ENCODE measurements at regions not wholly inside any gene's neighbourhood (a gene's known extent, or its start where the extent isn't known, plus 50 kb on each side); places are given as distances from the start of the nearest gene placed in this dataset.
A peak's percentile ranks its signal among the peaks of the same experiment; 100 is the strongest.

DNA sequence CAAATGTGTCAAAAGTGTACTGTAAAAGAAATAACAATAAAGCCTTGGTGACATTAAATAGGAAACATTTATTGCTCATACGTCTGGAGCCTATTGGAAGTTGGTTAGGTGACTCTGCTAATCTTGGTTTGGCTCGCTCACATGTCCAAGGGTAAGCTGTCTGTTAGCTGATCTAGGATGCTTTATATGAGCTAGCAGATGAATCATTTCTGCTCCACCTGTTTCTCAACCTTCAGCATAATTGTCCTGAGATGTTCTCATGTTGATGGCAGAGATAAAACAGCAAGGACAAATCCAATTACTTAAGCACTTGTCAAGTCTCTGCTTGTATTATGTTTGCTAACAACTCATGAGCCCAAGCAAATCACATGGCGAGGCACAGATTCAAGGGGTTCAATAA is 56.0 kb upstream of the CD53 start:
- no peak for DNase-seq (ENCODE audit: low spot score)

DNA sequence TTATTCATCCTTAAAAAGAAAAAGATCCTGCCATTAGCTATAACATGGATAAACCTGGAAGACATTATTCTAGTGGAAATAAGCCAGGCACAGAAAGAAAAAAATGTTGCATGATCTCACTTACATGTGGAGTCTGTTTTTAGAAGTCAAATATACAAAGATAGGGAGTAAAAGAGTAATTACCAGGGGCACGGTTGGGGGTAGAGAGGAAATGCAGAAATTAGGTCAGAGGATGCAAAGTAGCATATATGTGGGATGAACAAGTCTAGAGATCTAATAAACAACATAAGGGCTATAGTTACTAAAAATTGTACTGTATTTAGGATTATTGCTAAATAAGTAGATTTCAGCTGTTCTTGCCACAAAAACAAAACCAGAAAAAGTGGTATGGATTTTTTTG is 61.4 kb upstream of the CD53 start:
- DNase-seq (ENCODE audit: low spot score), result no peak

DNA sequence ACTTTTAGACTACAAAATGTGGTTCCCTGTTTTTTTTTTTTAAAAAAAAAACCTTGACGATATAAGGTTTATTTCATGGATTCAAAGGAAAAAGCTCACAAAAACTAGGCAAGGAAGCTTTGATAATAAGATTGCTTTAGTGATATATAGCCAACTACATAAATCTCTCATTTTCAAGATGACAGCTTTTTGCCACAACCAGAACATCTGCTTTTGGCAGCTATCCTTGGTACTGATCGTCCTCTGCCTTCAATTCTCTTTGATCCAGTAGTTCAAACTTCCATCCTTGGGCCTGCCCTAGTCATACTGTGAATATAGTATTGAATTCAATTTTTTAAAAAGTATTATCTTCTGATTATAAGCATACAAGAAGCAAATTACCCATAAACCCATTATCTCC is 72.9 kb upstream of the CD53 start:
- DNase-seq (ENCODE audit: low spot score), result no peak

DNA sequence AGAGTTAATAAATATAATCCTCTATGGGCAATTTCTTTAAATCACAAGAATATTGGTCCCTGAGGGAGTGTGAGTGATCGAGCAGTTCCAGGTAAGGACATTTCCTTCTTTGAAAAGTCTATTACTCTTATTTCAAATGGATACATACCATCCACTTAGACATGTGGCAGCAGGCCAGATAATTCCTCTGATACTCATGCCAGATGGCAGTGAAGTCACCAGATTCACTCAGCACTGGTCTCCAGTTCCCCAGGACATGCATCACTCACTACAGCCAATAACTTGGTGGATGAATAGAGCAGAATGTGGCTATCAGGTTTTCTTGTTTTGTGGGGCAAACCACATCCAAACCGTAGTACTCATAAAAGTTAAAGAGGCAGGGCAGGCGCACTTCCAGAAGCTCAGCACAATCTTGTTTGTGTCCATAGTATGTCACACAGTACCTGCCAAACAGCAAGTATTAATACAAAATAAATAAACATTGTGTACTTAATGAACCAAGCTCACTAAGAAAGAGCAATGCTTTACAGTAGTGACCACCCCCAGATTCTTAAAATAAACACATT is 74.2 kb upstream of the CD53 start:
- no peak for DNase-seq (ENCODE audit: low spot score)

DNA sequence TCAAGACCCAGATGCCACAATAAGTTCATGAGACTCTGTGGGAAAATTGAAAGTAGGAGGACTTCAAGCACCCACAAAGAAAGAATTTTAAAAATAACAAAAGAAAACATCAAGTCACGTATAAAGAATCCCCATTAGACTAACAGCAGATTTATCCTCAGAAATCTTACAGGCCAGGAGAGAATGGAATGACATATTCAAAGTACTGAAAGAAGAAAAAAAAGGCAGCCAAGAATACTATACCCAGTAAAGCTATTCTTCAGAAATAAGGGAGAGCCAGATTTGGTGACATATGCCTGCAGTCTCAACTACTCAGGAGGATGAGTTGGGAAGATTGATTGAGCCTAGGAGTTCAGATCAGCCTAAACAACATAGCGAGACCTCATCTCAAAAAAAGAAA is 84.3 kb upstream of the CD53 start:
- DNase-seq (ENCODE audit: low spot score), result no peak

DNA sequence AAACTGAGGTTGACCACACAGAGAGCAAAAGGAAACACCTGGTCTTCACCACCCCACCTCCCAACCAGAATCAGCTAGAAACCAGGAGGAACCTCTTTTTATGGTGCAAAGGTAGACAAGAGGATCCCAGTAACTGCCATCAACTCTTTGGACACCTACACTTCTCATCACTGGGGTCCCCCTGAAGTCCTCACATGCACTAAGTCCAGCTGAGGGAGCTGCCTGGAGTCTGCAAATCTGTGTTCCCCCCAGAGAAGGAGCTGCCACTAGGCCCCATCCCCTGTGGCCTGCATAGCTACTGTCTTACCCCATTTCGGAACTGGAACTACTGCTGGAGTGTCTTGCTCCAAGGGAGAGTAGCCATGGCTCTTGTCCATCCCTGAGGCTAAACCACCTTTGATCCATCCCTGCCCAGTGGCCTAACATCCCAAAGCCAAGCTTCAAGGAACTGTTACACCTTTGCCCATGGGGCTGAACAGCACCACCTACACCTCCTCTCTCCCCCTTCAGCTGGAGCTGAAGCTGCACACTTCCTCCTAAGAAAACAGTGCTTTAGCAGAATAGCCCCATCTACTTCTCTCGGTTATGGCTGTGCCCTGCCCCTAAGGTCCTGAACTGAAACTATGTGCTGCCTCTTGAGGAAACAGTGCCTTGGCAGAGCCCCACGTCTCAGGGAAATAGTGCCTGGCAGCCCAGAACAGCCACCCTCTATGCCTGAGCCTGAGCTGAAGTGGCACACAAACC is 85.4 kb upstream of the CD53 start:
- no peak for DNase-seq (ENCODE audit: low spot score)

DNA sequence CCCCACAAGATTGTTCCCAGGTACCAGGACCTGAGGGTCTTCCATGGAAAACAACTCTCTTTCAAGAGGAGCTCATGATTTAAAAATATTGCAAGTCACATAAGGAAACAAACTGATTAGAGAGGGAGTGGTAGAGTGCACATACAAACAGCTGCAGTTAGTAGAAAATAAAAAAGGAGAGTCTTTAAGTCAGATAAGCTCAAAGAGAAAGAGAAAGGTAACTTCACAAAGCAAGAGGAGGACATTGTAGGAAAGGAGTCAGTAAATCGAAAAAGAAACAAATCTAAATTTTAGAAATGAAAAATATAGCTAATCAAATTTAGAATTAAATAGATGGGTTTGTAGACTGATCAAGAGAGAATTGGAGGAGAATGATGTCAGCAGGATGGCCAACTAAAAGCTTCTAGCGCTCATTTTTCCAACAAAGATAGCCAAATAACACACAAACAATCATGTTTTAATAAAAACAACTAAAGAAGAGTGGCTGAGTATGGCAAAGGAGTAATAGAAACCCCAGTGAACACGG is 86.1 kb upstream of the CD53 start:
- DNase-seq (ENCODE audit: low spot score), result no peak

DNA sequence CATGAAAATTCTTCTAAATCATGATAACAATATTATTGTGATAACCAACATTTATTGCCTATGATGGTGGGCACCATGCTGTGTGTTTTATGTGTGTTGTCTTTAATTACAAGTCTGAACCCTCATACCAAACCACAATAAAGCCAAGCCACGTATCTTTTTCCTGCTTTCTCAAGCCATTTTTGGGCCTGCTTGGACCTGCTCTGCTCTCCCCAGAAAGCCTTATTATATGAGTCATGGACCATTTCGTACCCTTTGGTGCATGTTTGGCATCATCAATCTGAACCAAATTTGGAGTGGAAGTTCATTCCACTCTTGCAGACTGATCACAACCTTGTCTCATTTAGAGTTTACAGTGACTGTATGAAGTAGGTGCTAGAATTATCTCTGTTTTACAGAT is 87.3 kb upstream of the CD53 start:
- no peak for DNase-seq (ENCODE audit: low spot score)

DNA sequence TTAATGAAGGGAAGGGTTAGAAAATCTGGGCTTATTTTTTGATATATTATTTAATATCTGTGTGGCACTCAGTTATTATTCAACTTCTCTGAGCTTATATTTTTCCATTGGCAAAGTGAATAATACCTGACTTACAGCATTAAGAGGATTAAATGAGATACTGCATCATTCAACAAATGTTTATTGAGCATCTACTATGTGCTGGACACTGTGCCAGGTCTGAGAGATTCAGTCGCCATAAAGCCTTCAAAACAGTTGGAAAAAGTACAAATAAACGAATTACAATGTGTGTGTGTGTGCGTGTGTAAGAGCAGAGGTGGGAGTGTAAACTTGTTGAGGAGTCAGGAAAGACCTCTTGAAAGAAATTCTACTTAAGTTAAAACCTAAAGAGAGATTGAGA is 87.9 kb upstream of the CD53 start:
- no peak for DNase-seq (ENCODE audit: low spot score)

DNA sequence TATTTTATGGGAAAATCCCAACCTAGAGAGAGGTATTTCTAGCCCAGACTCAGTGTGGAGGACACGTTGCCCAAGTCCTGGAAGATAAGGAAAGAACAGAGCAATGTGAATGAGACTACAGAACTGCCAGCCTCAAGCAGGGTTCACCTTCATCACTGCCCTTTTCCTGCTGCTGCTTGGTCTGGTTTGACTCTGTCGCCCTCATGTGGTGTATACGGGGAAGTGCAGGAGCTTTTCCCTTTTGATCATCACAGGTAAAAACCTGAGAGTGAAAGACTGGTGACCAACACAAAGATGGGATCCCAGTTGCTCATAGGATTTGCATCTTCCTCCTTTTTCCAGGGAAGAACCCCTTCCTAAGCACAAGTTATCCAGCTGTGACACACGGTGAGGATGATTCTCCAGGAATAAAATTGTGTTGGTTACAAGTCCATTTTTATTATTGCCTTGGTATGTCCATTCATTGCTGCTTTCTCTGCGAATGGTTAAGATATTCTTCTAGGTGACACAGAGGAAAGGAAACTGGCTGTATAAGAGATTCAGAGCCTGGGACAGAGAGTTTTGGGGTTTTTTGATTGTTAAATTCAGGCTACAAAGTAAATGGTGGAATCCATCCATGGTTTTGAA is 89.5 kb upstream of the CD53 start:
- peak; percentile 71 for DNase-seq (ENCODE audit: low spot score)

DNA sequence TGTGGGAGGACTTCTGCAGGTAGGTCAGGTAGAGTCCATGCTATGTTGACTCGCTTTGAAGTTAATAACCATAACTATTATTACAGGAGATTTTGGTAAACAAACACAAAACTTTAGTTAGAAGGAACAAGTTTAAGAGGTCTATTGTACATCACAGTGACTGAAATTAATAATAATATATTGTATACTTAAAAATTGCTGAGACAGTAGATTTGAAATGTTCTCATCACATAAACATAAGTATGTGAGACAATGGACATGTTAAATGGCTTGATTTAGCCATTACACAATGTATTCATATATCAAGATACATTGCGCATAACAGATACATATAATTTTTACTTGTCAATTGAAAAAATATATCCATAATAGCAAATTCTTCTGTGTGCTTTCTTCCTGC is 91.4 kb upstream of the CD53 start:
- no peak for DNase-seq (ENCODE audit: low spot score)

DNA sequence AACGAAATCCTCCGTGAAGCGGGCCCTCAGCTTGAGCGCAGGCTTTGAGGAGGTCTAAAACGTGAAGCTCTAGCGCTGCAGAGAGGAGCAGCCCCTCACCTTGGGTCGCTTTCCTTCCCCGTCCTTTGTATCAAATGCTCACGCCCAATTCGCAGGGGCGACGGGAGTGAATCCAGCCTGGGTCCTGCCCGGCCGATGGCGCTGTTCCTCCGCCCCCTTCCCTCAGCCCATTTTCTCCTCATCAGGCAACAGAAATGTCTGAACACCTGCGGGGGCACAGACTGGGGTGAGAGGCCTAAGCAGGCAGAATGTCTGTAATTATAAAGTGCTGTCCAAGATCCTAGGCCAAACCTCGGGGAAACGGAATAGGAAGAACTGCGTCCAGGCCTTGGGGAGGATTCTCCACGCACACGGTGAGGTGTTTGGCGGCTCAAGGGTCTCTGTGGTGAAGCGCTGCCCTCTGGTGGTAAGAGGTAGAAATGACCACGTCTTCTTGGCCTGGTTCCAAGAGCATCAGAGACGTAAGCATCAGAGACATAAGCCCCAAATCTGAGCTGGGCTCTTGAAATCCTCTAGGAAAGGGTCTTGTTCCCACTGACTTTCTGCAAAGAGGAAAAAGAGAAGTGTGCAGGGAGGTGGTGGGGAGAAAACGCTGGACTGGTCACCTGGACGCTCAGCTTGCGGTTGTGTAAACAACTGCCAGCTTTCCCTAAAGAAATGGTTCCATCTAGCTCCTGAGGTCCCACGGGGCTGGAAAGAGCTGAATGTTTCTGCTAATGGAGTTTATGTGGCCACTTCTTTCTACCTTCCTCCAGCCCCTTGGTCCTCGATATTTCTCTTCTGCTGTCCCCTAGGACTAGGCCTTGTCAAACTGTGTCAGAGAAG is 92.1 kb upstream of the CD53 start:
- DNase-seq (ENCODE audit: low spot score), result peak; percentile 69

DNA sequence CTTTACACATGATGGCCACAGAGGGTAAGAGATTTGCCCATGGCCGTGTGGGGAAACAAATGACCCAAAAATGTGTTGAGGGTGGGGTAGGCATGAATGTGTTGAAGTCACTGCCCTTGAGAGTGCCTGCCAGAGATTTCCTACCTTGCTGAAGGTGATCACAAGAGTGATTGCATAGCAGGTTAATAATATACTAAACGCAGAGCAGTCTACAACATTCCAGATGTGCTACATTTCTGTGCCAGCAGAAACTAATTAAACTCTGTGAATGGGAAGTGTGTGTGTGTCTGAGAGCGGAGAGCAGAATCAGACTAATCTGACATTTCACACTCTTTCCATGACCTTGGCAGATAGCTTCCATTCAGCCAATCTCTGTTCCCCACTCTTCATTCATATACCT is 93.3 kb upstream of the CD53 start:
- DNase-seq (ENCODE audit: low spot score), result no peak

DNA sequence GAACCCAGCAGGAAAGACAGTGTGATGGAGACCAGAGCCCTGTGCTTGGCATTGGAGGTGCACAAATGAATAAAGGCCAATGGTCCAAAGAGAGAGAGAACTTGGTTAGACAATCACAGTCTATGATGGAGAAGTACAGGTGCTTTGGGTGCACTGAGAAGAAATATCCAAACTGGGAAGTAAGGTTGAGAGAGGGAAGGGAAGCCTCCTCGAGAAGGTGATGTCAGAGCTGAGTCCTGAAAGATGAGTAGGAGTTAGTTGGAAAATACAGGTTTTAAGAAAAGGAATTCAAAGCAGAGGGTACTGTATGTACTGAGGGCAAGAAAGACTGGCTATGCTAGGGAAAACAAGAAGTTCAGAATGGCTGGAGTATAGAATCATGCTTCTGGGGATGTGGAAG is 94.1 kb upstream of the CD53 start:
- no peak for DNase-seq (ENCODE audit: low spot score)

DNA sequence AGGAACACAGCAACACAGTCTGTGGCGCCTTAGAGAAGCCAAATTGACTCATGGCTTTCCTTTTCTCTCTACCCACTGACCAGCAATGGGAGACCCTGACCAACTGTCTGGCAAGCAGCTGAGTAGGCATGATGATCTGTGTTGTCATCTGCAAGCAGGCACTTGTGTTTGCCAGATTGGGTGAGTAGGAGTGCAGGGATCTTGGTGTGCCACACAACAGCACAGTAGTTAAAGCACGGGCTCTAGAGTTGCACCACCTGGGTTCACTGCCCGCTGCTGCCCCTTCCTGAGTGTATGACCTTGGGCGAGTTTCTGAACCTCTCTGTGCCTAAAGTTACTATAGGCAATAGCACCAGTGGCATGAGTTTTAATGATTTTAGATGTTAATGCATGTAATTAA is 95.7 kb upstream of the CD53 start:
- no peak for DNase-seq (ENCODE audit: low spot score)

DNA sequence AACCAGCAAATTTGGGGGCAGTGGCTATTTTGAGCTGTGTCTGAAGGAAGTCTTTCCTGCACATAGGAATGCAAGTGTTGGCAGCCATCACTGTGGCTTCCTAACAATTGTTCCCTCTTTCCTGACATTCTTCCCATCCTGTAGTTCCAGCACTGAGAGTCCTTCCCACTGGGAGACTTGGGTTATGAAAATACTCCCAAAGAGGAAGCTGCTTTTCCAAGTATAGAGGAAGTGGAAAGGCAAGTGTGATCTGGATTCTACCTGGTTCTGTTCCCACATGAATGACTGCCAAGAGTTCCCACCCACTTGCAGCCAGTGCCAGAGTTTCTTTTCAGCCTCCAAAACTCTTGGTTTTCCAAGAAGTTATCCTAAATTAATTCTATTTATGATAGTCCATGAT is 98.5 kb upstream of the CD53 start:
- no peak for DNase-seq (ENCODE audit: low spot score)

DNA sequence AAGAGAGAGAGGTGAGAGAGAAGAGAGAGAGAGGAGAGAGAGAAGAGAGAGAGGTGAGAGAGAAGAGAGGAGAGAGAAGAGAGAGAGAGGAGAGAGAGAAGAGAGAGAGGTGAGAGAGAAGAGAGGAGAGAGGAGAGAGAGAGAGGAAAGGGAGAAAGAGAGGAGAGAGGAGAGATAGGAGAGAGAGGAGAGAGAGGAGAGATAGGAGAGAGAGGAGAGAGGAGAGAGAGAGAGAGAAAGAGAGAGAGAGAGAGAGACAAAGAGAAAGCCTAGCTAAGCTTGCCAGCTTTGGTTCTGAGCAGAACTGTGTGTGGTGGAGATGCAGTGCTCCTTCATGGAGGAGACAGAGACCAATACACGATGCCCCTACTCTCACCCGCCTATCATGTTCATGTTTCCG is 99.1 kb upstream of the KCNA3 start:
- DNase-seq (ENCODE audit: low spot score), result no peak

DNA sequence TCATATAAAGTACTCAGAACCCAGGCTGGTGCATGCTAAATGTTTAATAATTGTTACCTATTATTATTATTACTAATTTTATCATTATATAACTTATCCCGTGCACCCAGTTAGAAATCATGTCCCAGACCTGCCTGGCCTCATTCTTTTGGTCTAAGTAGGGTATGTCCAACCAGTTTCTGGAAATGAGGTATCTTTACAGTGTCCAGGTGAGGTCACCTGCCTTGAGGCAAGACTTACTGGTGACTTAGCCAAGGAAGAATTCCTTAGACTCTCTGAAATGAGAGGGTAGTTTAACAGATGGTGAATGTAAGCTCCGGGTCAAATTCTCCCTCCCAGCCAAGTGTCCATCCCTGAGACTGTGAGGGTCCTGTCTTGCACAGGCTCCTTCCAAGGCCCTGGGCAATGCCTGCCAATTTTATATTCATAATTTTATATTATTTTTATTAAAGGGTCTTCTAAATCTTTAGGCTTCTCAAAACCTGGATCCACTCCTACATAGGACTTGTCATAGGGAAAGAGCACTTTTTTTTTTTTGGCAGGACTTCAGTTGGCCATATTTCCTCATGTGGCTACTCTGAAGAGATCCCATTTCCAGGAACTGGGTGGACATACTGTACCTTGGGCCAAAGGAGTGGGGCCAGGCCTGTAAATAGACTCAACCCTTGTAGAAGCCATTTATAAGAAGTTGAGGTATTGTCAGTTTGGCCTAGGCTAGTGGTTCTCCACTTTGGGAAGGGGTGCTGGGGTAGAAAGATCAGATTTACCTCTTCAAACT is 96.7 kb upstream of the KCNA3 start:
- DNase-seq (ENCODE audit: low spot score), result no peak

DNA sequence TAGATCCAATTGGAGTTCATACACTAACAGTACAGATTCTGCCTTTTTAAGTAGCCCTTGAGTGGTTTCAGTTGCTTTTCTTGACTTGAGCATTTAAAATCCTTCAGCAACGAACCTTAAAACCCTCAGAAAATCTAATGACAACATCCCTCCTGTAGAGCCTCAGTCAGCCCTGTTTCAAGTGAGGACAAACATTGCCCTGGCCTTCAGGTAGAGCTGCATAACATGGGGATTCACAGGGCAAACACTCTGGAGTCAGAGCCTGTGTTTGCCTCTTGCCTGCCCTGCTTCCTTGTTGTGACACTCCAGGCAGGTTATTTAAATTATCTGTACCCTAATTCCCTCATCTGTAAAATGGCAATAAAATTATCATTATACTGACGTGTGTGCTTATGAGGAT is 96.1 kb upstream of the KCNA3 start:
- no peak for DNase-seq (ENCODE audit: low spot score)

DNA sequence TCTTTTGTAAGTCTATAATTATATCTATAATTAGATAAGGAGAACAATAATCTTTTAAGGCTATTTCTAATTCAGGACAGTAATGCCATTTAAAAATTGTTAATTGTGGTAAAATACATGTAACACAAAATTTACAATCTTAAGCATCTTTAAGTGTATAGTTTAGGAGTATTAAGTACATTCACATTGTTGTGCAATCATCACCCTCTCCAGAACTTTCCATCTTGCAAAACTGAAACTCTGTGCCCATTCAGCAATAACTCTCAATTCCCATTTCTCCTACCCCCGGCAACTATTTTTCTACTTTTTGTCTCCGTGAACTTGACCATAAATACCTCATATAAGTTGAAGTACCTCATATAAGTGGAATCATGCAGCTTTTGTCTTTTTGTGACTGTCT is 93.9 kb upstream of the KCNA3 start:
- no peak for DNase-seq (ENCODE audit: low spot score)

DNA sequence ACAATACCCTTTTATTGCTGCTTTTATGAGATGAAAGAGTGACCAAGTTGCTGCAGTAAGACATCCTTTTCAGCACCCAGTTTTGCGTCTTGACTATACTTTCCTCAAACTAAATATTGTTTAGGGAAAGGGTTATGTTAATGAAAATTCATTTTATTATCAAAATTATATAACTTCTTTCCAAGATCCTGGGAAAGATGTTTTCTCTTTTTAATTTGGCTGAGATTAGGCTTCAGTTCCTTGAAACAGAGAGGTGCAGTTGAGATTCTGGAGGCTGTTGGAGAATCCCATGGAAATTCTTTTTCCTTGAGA is 91.6 kb upstream of the KCNA3 start:
- DNase-seq (ENCODE audit: low spot score), result no peak

Data from GM03348 (cell line).